NB4 (cell line): ENCODE measurements at regions not wholly inside any gene's neighbourhood (a gene's known extent, or its start where the extent isn't known, plus 50 kb on each side); places are given as distances from the start of the nearest gene placed in this dataset.

Source experiments
- MYC ChIP-seq: IDR thresholded peaks from 2 replicates; pipeline ENCODE4 v1.6.1; 2011; ENCODE audit warnings: low read depth, low read length
- POLR2A ChIP-seq: IDR thresholded peaks from 2 replicates; pipeline ENCODE4 v1.6.1; 2011; ENCODE audit warnings: mild to moderate bottlenecking; ENCODE audit not compliant: insufficient read length; ENCODE audit errors: extremely low read depth
- TF ChIP-seq, protein P1 (sequence below): IDR thresholded peaks from one replicate; pipeline ENCODE4 v1.5.1; 2012; ENCODE audit warnings: low read depth, low read length
- TF ChIP-seq, protein P2 (sequence below): IDR thresholded peaks from 2 replicates; pipeline ENCODE4 v1.6.1; 2011; ENCODE audit warnings: low read depth, low read length

DNA sequence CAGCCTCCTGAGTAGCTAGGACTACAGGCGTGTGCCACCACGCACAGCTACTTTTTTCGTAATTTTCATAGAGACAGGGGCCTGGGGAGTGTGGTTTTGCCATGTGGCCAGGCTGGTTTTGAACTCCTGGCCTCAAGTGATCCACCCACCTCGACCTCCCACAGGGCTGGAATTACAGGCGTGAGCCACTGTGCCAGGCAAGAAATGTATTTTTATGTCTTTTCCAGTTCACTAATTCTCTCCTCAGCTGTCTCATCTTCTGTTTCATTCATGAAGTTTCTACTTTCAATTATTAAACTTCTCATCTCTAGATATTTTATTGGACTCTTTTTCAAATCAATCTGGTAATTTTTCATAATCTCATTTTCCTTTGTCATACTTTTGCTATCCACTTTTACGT, 72.1 kb upstream of the DISP3 start:
- TF ChIP-seq, protein P1, sequence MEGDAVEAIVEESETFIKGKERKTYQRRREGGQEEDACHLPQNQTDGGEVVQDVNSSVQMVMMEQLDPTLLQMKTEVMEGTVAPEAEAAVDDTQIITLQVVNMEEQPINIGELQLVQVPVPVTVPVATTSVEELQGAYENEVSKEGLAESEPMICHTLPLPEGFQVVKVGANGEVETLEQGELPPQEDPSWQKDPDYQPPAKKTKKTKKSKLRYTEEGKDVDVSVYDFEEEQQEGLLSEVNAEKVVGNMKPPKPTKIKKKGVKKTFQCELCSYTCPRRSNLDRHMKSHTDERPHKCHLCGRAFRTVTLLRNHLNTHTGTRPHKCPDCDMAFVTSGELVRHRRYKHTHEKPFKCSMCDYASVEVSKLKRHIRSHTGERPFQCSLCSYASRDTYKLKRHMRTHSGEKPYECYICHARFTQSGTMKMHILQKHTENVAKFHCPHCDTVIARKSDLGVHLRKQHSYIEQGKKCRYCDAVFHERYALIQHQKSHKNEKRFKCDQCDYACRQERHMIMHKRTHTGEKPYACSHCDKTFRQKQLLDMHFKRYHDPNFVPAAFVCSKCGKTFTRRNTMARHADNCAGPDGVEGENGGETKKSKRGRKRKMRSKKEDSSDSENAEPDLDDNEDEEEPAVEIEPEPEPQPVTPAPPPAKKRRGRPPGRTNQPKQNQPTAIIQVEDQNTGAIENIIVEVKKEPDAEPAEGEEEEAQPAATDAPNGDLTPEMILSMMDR, result no peak
- TF ChIP-seq, protein P2, sequence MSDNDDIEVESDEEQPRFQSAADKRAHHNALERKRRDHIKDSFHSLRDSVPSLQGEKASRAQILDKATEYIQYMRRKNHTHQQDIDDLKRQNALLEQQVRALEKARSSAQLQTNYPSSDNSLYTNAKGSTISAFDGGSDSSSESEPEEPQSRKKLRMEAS, result no peak
- TF ChIP-seq POLR2A, result no peak
- TF ChIP-seq MYC, result no peak
